ENCODE measurements at regions not wholly inside any gene's neighbourhood (a gene's known extent, or its start where the extent isn't known, plus 50 kb on each side); places are given as distances from the start of the nearest gene placed in this dataset.

DNA sequence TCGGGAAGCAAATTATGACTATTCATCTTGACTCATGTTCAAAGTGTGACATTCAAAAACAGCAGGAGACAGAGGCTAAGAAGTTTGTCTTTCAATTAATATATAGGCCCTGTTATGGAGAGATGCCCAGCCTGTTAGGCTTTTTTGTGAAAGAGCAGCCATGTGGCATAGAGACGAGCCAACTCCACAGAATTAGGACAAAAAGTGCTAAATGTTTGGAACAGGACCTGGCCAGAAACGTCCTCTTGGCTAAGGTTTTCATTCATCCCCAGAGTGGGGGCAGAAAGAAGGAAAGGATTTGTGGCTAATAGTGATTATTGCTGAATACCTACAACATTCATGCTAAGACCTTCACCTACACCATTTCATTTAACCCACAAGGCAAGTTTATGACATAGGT is 324.7 kb upstream of the NPVF start:
- no peak overlapping the region for H3K9ac ChIP-seq (replicated peaks; ENCODE audit: extremely low read depth, insufficient read depth, low read length)
- no peak overlapping the region for H3K4me3 ChIP-seq (replicated peaks in 1 of 3; ENCODE audit: insufficient read depth in 1 of 3, low read depth in 1 of 3, low read length in 3 of 3)
- DNase-seq (ENCODE audit: low read depth, low spot score) (no peak), FAIRE-seq (no peak)
- no peaks in the 10 kb centered on the region for H3K79me2 ChIP-seq (ENCODE audit: control insufficient read depth, insufficient read depth, low read length)
- intact Hi-C loops (cut with micrococcal nuclease) (no loop called here), dilution Hi-C loops (cut with MboI; ENCODE audit: extremely low pct_ligation_motif_present, low sequenced_read_pairs) (no loop called here)
- H4K20me1 ChIP-seq (replicated peaks; ENCODE audit: control insufficient read depth, extremely low read depth, insufficient read depth, low read length): no peaks in the 10 kb centered on the region
- no peak for TF ChIP-seq GATA2 (IDR thresholded peaks at IDR 0.05; ENCODE audit: insufficient read depth, insufficient read length, low read depth, low read length)
- TF ChIP-seq POLR2AphosphoS5 (IDR thresholded peaks at IDR 0.05; ENCODE audit: insufficient read depth, low read depth, low read length): no peak
- no peak for TF ChIP-seq MYC (IDR thresholded peaks at IDR 0.05; ENCODE audit: low read depth, low read length)
- TF ChIP-seq POLR2A (IDR thresholded peaks at IDR 0.05; ENCODE audit: low read depth, low read length): no peak
- no peak for TF ChIP-seq JUN (IDR thresholded peaks at IDR 0.05; ENCODE audit: borderline replicate concordance, insufficient read depth, insufficient read length, low read depth)
- TF ChIP-seq, protein P1, sequence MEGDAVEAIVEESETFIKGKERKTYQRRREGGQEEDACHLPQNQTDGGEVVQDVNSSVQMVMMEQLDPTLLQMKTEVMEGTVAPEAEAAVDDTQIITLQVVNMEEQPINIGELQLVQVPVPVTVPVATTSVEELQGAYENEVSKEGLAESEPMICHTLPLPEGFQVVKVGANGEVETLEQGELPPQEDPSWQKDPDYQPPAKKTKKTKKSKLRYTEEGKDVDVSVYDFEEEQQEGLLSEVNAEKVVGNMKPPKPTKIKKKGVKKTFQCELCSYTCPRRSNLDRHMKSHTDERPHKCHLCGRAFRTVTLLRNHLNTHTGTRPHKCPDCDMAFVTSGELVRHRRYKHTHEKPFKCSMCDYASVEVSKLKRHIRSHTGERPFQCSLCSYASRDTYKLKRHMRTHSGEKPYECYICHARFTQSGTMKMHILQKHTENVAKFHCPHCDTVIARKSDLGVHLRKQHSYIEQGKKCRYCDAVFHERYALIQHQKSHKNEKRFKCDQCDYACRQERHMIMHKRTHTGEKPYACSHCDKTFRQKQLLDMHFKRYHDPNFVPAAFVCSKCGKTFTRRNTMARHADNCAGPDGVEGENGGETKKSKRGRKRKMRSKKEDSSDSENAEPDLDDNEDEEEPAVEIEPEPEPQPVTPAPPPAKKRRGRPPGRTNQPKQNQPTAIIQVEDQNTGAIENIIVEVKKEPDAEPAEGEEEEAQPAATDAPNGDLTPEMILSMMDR (IDR thresholded peaks at IDR 0.05; ENCODE audit: extremely low read depth in 1 of 2, insufficient read depth in 1 of 2, low read depth in 1 of 2, low read length in 2 of 2): no peak
- TF ChIP-seq EZH2 (IDR thresholded peaks at IDR 0.05; ENCODE audit: borderline replicate concordance, low read depth, low read length, severe bottlenecking): no peak
- TF ChIP-seq FOS (IDR thresholded peaks at IDR 0.05; ENCODE audit: borderline replicate concordance, insufficient read depth, low read length): no peak
- TF ChIP-seq, protein P2, sequence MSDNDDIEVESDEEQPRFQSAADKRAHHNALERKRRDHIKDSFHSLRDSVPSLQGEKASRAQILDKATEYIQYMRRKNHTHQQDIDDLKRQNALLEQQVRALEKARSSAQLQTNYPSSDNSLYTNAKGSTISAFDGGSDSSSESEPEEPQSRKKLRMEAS (IDR thresholded peaks at IDR 0.05; ENCODE audit: insufficient read depth, insufficient read length): no peak
- H2AFZ ChIP-seq (ENCODE audit: low read depth, low read length): no peak overlapping the region
- no peaks in the 10 kb centered on the region for H3K36me3 ChIP-seq (ENCODE audit: control insufficient read depth in 2 of 2, extremely low read depth in 1 of 2, insufficient read depth in 2 of 2, low read length in 2 of 2)
- no peak overlapping the region for H3K27ac ChIP-seq (ENCODE audit: insufficient read depth, low read depth, low read length)
- no peak overlapping the region for H3K4me2 ChIP-seq (ENCODE audit: insufficient read depth, low read length)
- H3K9me3 ChIP-seq (replicated peaks; ENCODE audit: control insufficient read depth, insufficient read depth, low read length): no peaks in the 10 kb centered on the region
- no TSS peak for BruUV-seq (replicated peaks)
- POLR2A ChIA-PET: no interaction called here
- no peaks in the 10 kb centered on the region for H3K9me1 ChIP-seq (replicated peaks; ENCODE audit: control insufficient read depth, extremely low read depth, insufficient read depth, low read length)
- CTCF ChIA-PET: interaction anchor here (0.8 kb wide), 1 partner anchor 12 kb away, joined by 3 read pairs; no protein-coding TSS in a partner anchor
- H3K4me1 ChIP-seq (ENCODE audit: control insufficient read depth, extremely low read depth, insufficient read depth, low read length): no peaks in the 10 kb centered on the region
- H3K27me3 ChIP-seq (ENCODE audit: control insufficient read depth in 2 of 2, insufficient read depth in 2 of 2, low read length in 2 of 2): no peaks in the 10 kb centered on the region
